K562 (cell line): ENCODE measurements at regions not wholly inside any gene's neighbourhood (a gene's known extent, or its start where the extent isn't known, plus 50 kb on each side); places are given as distances from the start of the nearest gene placed in this dataset.

Experiments
- ATF7 ChIP-seq: fragments of 450-650 bp; IDR thresholded peaks from 2 replicates; pipeline ENCODE4 v1.7.1; 2014; ENCODE audit warnings: mild to moderate bottlenecking, moderate library complexity
- CBFB ChIP-seq: sonication (generic); formaldehyde crosslinking; IDR thresholded peaks from 2 replicates; pipeline ENCODE4 v1.4.0; 2020; ENCODE audit warnings: mild to moderate bottlenecking, missing genetic modification reagents
- FOXM1 ChIP-seq, 2 experiments: fragments of 450-650 bp in 1 of 2; sonication (generic) in 1 of 2; formaldehyde crosslinking in 1 of 2; IDR thresholded peaks; 2 replicates each; pipeline versions ENCODE4 v1.6.1 to v1.9.0; 2017 to 2022; ENCODE audit warnings: low read depth in 2 of 2, mild to moderate bottlenecking in 2 of 2, missing genetic modification reagents in 1 of 2, moderate library complexity in 1 of 2
- FOXO4 ChIP-seq: fragments of 450-650 bp; formaldehyde crosslinking; IDR thresholded peaks from 2 replicates; pipeline ENCODE4 v1.4.0; 2020; ENCODE audit warnings: mild to moderate bottlenecking, moderate library complexity
- PHF21A ChIP-seq: fragments of 450-650 bp; IDR thresholded peaks from 2 replicates; pipeline ENCODE4 v1.6.1; 2017; ENCODE audit warnings: low read depth, borderline replicate concordance
- SPI1 ChIP-seq: IDR thresholded peaks from 2 replicates; pipeline ENCODE4 v1.6.1; 2011; ENCODE audit warnings: low read depth, low read length, control low read depth, borderline replicate concordance
- TEAD2 ChIP-seq: fragments of 450-650 bp; IDR thresholded peaks from 2 replicates; pipeline ENCODE4 v1.6.1; 2016; ENCODE audit warnings: missing genetic modification characterization, control low read depth, missing compliant biosample characterization
- ZBTB26 ChIP-seq: fragments of 450-650 bp; formaldehyde crosslinking; IDR thresholded peaks from 2 replicates; pipeline ENCODE4 v1.4.0; 2022; ENCODE audit warnings: missing genetic modification characterization
- ZC3H4 ChIP-seq: sonication (generic); formaldehyde crosslinking; IDR thresholded peaks from 2 replicates; pipeline ENCODE4 v1.9.0; 2021; ENCODE audit warnings: missing genetic modification reagents, borderline replicate concordance
- ZC3H8 ChIP-seq: fragments of 450-650 bp; IDR thresholded peaks from 2 replicates; pipeline ENCODE4 v1.6.1; 2017
- ZFX ChIP-seq: sonication (generic); formaldehyde crosslinking; IDR thresholded peaks from 2 replicates; pipeline ENCODE4 v1.8.0; 2022; ENCODE audit warnings: mild to moderate bottlenecking, missing genetic modification reagents, moderate library complexity
- ZNF780A ChIP-seq: fragments of 250-450 bp; sonication (Bioruptor Pico); IDR thresholded peaks from 2 replicates; pipeline ENCODE4 v1.5.0; 2021; ENCODE audit warnings: mild to moderate bottlenecking
- TF ChIP-seq, protein P1 (sequence below): fragments of 450-650 bp; IDR thresholded peaks from 2 replicates; pipeline ENCODE4 v1.6.1; 2016; ENCODE audit warnings: low read depth

GRCh38 chr6:56377295-56377694 is 129.9 kb upstream of the COL21A1 start (continued):
- TF ChIP-seq FOXO4 (CRISPR knock-in tag), result no peak
- no peak for TF ChIP-seq ZFX
- no peak for TF ChIP-seq FOXM1 (IDR thresholded peaks at IDR 0.05; ENCODE audit: low read depth)
- no peak for TF ChIP-seq FOXM1 (CRISPR knock-in tag; IDR thresholded peaks at IDR 0.05; ENCODE audit: low read depth)
- TF ChIP-seq ZNF780A (CRISPR knock-in tag), result no peak
- TF ChIP-seq ATF7, result no peak
- TF ChIP-seq ZC3H4 (CRISPR knock-in tag), result no peak
- TF ChIP-seq ZC3H8, result no peak
- no peak for TF ChIP-seq ZBTB26 (CRISPR knock-in tag)
- no peak for TF ChIP-seq TEAD2
- TF ChIP-seq PHF21A, result no peak
- TF ChIP-seq, protein P1, sequence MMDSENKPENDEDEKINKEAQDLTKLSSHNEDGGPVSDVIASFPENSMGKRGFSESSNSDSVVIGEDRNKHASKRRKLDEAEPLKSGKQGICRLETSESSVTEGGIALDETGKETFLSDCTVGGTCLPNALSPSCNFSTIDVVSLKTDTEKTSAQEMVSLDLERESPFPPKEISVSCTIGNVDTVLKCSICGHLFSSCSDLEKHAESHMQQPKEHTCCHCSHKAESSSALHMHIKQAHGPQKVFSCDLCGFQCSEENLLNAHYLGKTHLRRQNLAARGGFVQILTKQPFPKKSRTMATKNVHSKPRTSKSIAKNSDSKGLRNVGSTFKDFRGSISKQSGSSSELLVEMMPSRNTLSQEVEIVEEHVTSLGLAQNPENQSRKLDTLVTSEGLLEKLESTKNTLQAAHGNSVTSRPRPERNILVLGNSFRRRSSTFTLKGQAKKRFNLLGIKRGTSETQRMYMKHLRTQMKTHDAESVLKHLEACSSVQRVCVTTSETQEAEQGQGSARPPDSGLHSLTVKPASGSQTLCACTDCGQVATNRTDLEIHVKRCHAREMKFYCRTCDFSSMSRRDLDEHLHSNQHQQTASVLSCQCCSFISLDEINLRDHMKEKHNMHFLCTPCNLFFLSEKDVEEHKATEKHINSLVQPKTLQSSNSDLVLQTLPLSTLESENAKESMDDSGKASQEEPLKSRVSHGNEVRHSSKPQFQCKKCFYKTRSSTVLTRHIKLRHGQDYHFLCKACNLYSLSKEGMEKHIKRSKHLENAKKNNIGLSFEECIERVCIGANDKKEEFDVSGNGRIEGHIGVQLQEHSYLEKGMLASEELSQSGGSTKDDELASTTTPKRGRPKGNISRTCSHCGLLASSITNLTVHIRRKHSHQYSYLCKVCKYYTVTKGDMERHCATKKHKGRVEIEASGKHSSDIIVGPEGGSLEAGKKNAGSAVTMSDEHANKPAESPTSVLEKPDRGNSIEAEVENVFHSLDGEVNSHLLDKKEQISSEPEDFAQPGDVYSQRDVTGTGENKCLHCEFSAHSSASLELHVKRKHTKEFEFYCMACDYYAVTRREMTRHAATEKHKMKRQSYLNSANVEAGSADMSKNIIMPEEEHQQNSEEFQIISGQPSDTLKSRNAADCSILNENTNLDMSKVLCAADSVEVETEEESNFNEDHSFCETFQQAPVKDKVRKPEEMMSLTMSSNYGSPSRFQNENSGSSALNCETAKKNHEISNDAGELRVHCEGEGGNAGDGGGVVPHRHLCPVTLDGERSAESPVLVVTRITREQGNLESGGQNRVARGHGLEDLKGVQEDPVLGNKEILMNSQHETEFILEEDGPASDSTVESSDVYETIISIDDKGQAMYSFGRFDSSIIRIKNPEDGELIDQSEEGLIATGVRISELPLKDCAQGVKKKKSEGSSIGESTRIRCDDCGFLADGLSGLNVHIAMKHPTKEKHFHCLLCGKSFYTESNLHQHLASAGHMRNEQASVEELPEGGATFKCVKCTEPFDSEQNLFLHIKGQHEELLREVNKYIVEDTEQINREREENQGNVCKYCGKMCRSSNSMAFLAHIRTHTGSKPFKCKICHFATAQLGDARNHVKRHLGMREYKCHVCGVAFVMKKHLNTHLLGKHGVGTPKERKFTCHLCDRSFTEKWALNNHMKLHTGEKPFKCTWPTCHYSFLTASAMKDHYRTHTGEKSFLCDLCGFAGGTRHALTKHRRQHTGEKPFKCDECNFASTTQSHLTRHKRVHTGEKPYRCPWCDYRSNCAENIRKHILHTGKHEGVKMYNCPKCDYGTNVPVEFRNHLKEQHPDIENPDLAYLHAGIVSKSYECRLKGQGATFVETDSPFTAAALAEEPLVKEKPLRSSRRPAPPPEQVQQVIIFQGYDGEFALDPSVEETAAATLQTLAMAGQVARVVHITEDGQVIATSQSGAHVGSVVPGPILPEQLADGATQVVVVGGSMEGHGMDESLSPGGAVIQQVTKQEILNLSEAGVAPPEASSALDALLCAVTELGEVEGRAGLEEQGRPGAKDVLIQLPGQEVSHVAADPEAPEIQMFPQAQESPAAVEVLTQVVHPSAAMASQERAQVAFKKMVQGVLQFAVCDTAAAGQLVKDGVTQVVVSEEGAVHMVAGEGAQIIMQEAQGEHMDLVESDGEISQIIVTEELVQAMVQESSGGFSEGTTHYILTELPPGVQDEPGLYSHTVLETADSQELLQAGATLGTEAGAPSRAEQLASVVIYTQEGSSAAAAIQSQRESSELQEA, result no peak
- TF ChIP-seq CBFB (CRISPR knock-in tag), result no peak
- TF ChIP-seq SPI1, result no peak
